Caco-2 (cell line): ENCODE measurements at regions not wholly inside any gene's neighbourhood (a gene's known extent, or its start where the extent isn't known, plus 50 kb on each side); places are given as distances from the start of the nearest gene placed in this dataset.

Experiments used
- BruUV-seq: library from RNA; stranded (reverse); fragments of 400-500 nt; replicated peaks from 2 replicates; lab custom pipeline; 2021; lab: Mats Ljungman, UMichigan
- CTCF ChIA-PET: fragments of 300-600 bp; sonication (Branson Sonifier 250); formaldehyde crosslinking; loops from one replicate; lab custom pipeline; 2022; ENCODE audit warnings: antibody characterized with exemption; lab: Charles Lee
- POLR2A ChIA-PET: fragments of 300-600 bp; sonication (Branson Sonifier 250); formaldehyde crosslinking; loops from one replicate; lab custom pipeline; 2022; ENCODE audit warnings: antibody characterized with exemption; lab: Charles Lee
- DNase-seq, 2 experiments: peaks; one replicate each; pipeline versions ENCODE4 v3.0.0 to v3.0.0-alpha.2; 2020 to 2022
- H3K27me3 ChIP-seq: replicated peaks from 2 replicates; pipeline ENCODE4 v1.6.0; 2011; ENCODE audit warnings: low read length; ENCODE audit not compliant: control insufficient read depth, insufficient read depth
- H3K36me3 ChIP-seq: 2 replicates; pipeline ENCODE4 v1.5.1; 2011; ENCODE audit warnings: low read length; ENCODE audit not compliant: control insufficient read depth, insufficient read depth
- H3K4me1 ChIP-seq: fragments of 250-450 bp; sonication (Bioruptor Pico); 2 replicates; pipeline ENCODE4 v1.5.1; 2020; ENCODE audit warnings: mild to moderate bottlenecking
- H3K4me3 ChIP-seq: 2 replicates; pipeline ENCODE4 v1.5.1; 2011; ENCODE audit warnings: low read depth, mild to moderate bottlenecking, control low read depth, low read length
- H3K9me3 ChIP-seq: fragments of 250-450 bp; sonication (Bioruptor Pico); 2 replicates; pipeline ENCODE4 v1.5.1; 2020; ENCODE audit warnings: mild to moderate bottlenecking, moderate library complexity
- H3K27ac Mint-ChIP-seq: one replicate; pipeline ENCODE4 v1.8.0; 2022; ENCODE audit warnings: mixed read lengths; ENCODE audit not compliant: unreplicated experiment
- H3K27me3 Mint-ChIP-seq: one replicate; pipeline ENCODE4 v1.8.0; 2022; ENCODE audit warnings: mixed read lengths; ENCODE audit not compliant: insufficient read depth, unreplicated experiment
- H3K36me3 Mint-ChIP-seq: one replicate; pipeline ENCODE4 v1.8.0; 2022; ENCODE audit warnings: mild to moderate bottlenecking, mixed read lengths; ENCODE audit not compliant: insufficient read depth, unreplicated experiment
- H3K4me1 Mint-ChIP-seq: one replicate; pipeline ENCODE4 v1.8.0; 2022; ENCODE audit warnings: low read depth, mixed read lengths; ENCODE audit not compliant: unreplicated experiment
- H3K4me3 Mint-ChIP-seq: one replicate; pipeline ENCODE4 v1.8.0; 2022; ENCODE audit warnings: mild to moderate bottlenecking, moderate library complexity, mixed read lengths; ENCODE audit not compliant: unreplicated experiment
- H3K9me3 Mint-ChIP-seq: one replicate; pipeline ENCODE4 v1.8.0; 2022; ENCODE audit warnings: mixed read lengths; ENCODE audit not compliant: unreplicated experiment
- intact Hi-C: fragments of 100-400 bp; cut with micrococcal nuclease; formaldehyde crosslinking; loops from one replicate; pipeline ENCODE4 v1.10.0; 2022; ENCODE audit not compliant: unreplicated experiment
- TF ChIP-seq, protein P1 (sequence below), 2 experiments: fragments of 200-600 bp in 1 of 2; IDR thresholded peaks; 1 replicate in 1 of 2; 2 replicates in 1 of 2; pipeline versions ENCODE4 v1.5.1 to v1.8.0; 2011 to 2022; ENCODE audit warnings: antibody characterized with exemption in 1 of 2, control low read depth in 1 of 2, inconsistent platforms in 1 of 2, low read depth in 1 of 2, low read length in 1 of 2, mild to moderate bottlenecking in 1 of 2, moderate library complexity in 1 of 2; ENCODE audit not compliant: insufficient read depth in 1 of 2, severe bottlenecking in 1 of 2, unreplicated experiment in 1 of 2

DNA sequence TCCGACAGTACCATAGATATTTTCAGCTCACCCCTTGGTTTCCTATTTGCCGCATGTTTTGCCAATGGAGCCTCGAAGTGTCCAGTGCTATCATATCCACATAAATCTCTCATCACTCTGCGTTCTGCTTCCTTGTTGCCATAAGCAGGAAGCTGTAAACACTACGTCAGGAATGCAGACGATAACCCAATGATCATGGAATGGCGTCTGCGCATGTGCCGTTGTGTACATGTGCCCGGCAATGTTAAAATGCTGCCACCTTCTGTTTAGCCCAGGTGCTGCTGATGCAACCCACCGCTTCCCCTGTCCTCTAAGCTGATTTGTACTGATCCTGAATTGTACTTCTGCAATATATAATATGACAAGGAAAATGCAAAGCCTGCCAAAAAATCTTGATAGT lies 607.5 kb downstream of the HDGFL1 start:
- ChIA-PET CTCF (no interaction called here), POLR2A (no interaction called here)
- DNase-seq: no peak
- TF ChIP-seq, protein P1, sequence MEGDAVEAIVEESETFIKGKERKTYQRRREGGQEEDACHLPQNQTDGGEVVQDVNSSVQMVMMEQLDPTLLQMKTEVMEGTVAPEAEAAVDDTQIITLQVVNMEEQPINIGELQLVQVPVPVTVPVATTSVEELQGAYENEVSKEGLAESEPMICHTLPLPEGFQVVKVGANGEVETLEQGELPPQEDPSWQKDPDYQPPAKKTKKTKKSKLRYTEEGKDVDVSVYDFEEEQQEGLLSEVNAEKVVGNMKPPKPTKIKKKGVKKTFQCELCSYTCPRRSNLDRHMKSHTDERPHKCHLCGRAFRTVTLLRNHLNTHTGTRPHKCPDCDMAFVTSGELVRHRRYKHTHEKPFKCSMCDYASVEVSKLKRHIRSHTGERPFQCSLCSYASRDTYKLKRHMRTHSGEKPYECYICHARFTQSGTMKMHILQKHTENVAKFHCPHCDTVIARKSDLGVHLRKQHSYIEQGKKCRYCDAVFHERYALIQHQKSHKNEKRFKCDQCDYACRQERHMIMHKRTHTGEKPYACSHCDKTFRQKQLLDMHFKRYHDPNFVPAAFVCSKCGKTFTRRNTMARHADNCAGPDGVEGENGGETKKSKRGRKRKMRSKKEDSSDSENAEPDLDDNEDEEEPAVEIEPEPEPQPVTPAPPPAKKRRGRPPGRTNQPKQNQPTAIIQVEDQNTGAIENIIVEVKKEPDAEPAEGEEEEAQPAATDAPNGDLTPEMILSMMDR (IDR thresholded peaks at IDR 0.05; ENCODE audit: insufficient read depth in 1 of 2, low read depth in 1 of 2, low read length in 1 of 2, severe bottlenecking in 1 of 2, unreplicated experiment in 1 of 2): no peak
- no peaks in the 10 kb centered on the region for H3K27me3 ChIP-seq
- intact Hi-C loops: no loop called here
- peaks cover 14% of the 10 kb centered on the region for H3K9me3 Mint-ChIP-seq
- H3K4me1 Mint-ChIP-seq: peaks cover 7% of the 10 kb centered on the region
- no peak overlapping the region for H3K27ac Mint-ChIP-seq
- no peak overlapping the region for H3K4me3 ChIP-seq
- no peaks in the 10 kb centered on the region for H3K27me3 Mint-ChIP-seq
- no peaks in the 10 kb centered on the region for H3K36me3 Mint-ChIP-seq
- H3K4me3 Mint-ChIP-seq: no peak overlapping the region
- no peaks in the 10 kb centered on the region for H3K4me1 ChIP-seq
- H3K9me3 ChIP-seq: no peaks in the 10 kb centered on the region
- no peaks in the 10 kb centered on the region for H3K36me3 ChIP-seq
- BruUV-seq: no TSS peak

DNA sequence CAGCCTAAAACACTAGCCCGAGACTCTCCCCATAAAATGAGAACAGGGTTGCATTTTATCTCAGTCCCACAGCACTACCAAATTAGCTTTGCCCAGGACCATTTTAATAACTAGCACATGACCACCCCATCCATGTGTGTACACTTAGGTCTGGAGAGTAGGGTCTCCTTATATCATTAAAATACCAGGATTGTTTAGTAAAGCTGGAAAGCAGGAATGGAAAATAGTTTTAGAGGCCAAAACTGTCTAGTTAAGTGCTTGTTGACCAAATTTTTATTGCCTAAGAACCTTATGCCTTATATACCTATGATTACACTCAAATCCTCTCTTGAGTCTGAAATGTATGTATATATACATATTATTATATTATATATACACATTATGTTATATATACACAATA lies 608.4 kb downstream of the HDGFL1 start:
- no peak overlapping the region for H3K4me3 Mint-ChIP-seq
- H3K36me3 Mint-ChIP-seq: no peaks in the 10 kb centered on the region
- Histone ChIP-seq H3K4me3 (no peak overlapping the region), H3K4me1 (no peaks in the 10 kb centered on the region), H3K9me3 (no peaks in the 10 kb centered on the region), H3K27me3 (no peaks in the 10 kb centered on the region), H3K36me3 (no peaks in the 10 kb centered on the region)
- ChIA-PET POLR2A (no interaction called here), CTCF (no interaction called here)
- TF ChIP-seq, protein P1 (IDR thresholded peaks at IDR 0.05; ENCODE audit: insufficient read depth in 1 of 2, low read depth in 1 of 2, low read length in 1 of 2, severe bottlenecking in 1 of 2, unreplicated experiment in 1 of 2): no peak
- peaks cover 9% of the 10 kb centered on the region for H3K9me3 Mint-ChIP-seq
- H3K4me1 Mint-ChIP-seq: peaks cover 7% of the 10 kb centered on the region
- H3K27ac Mint-ChIP-seq: no peak overlapping the region
- intact Hi-C loops: no loop called here
- BruUV-seq: no TSS peak
- DNase-seq: no peak
- no peaks in the 10 kb centered on the region for H3K27me3 Mint-ChIP-seq

DNA sequence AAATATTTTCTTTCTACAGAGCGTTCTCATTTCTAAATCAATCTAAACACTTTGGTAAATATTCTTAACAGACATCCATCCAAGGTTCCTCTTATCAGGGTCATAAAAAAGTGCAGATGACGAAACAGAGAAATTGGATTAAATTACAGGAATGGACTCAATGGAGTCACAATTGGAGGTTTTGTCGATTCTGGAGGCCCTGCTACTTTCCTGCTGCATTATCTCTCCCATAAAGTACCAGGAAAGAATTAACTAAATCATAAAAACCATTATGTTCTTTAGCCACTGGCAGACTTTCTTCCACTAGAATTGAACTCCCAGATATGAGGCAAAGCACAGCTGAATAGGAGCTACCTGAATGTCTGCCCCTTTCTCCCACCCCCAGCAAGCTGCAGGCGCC lies 610.6 kb downstream of the HDGFL1 start:
- TF ChIP-seq, protein P1 (IDR thresholded peaks at IDR 0.05; ENCODE audit: insufficient read depth in 1 of 2, low read depth in 1 of 2, low read length in 1 of 2, severe bottlenecking in 1 of 2, unreplicated experiment in 1 of 2): no peak
- Histone ChIP-seq H3K4me1 (no peaks in the 10 kb centered on the region), H3K36me3 (no peaks in the 10 kb centered on the region), H3K4me3 (no peak overlapping the region), H3K9me3 (no peaks in the 10 kb centered on the region), H3K27me3 (no peaks in the 10 kb centered on the region)
- H3K4me3 Mint-ChIP-seq: no peak overlapping the region
- ChIA-PET POLR2A (no interaction called here), CTCF (no interaction called here)
- no peak overlapping the region for H3K27ac Mint-ChIP-seq
- intact Hi-C loops: no loop called here
- peaks cover 7% of the 10 kb centered on the region for H3K4me1 Mint-ChIP-seq
- BruUV-seq: no TSS peak
- no peaks in the 10 kb centered on the region for H3K36me3 Mint-ChIP-seq
- no peak for DNase-seq
- H3K9me3 Mint-ChIP-seq: peaks cover 9% of the 10 kb centered on the region
- H3K27me3 Mint-ChIP-seq: no peaks in the 10 kb centered on the region
